Stomach smooth muscle (tissue), 2 donors: ENCODE measurements at regions not wholly inside any gene's neighbourhood (a gene's known extent, or its start where the extent isn't known, plus 50 kb on each side); places are given as distances from the start of the nearest gene placed in this dataset.
"Not testable (repeated sequence)": the region's sequence is repeated elsewhere in the genome, so short reads cannot be mapped to it uniquely, and the experiment has no call there.

ENCODE experiments used
- H3K27ac ChIP-seq: one replicate; pipeline ENCODE4 v1.7.0; 2013; ENCODE audit warnings: mild to moderate bottlenecking, low read length, inconsistent platforms
- H3K27me3 ChIP-seq, 2 donors: one replicate each; pipeline ENCODE4 v1.7.0; 2013; ENCODE audit warnings: low read length in 2 of 2; ENCODE audit not compliant: insufficient read depth in 2 of 2, control insufficient read depth in 1 of 2
- H3K36me3 ChIP-seq, 2 donors: one replicate each; pipeline ENCODE4 v1.7.0; 2013; ENCODE audit warnings: low read length in 2 of 2; ENCODE audit not compliant: control insufficient read depth in 2 of 2, insufficient read depth in 2 of 2
- H3K4me1 ChIP-seq: one replicate; pipeline ENCODE4 v1.7.0; 2013; ENCODE audit warnings: low read length; ENCODE audit not compliant: control insufficient read depth, insufficient read depth
- H3K4me3 ChIP-seq, 2 donors: one replicate each; pipeline ENCODE4 v1.7.0; 2013; ENCODE audit warnings: low read length in 2 of 2
- H3K9ac ChIP-seq, 2 donors: one replicate each; pipeline ENCODE4 v1.7.0; 2013; ENCODE audit warnings: low read length in 2 of 2, mild to moderate bottlenecking in 1 of 2
- H3K9me3 ChIP-seq, 2 donors: one replicate each; pipeline ENCODE4 v1.7.0; 2013; ENCODE audit warnings: low read length in 2 of 2; ENCODE audit not compliant: control insufficient read depth in 2 of 2
- donor health status: healthy.
- donor health status: Pancreatic carcinoma.

GRCh38 chr7:70884440-70884764 is 247.5 kb upstream of the GALNT17 start:
- Histone ChIP-seq H3K27ac (no peak overlapping the region), H3K9me3 (peaks cover 0 to 20% of the 10 kb centered on the region in 2 donors), H3K4me1 (no peaks in the 10 kb centered on the region), H3K36me3 (no peaks in the 10 kb centered on the region), H3K4me3 (no peak overlapping the region), H3K9ac (no peak overlapping the region), H3K27me3 (no peaks in the 10 kb centered on the region)

DNA sequence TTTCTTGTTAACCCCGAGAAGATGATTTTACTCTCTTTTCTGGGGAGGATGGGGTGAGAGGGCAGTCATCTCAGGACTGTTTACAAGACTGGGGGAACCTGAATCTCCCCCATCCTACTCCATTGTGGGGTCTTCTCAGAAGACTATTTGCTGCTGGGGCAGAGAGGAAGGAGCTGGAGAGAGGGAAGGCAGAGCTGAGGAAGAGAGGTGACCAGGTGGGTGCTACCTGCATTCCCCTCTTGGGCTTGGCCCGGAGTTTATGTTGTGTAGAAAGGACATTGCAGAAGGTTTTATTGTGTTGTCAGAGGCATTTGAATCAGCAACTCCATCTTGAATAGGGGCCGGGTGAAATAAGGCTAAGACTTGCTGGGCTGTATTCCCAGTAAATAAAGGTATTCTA is 247.1 kb upstream of the GALNT17 start:
- H3K9me3 ChIP-seq = peaks cover 0 to 20% of the 10 kb centered on the region in 2 donors
- H3K9ac ChIP-seq = no peak overlapping the region
- no peaks in the 10 kb centered on the region for H3K36me3 ChIP-seq
- no peaks in the 10 kb centered on the region for H3K27me3 ChIP-seq
- no peak overlapping the region for H3K4me3 ChIP-seq
- no peaks in the 10 kb centered on the region for H3K4me1 ChIP-seq
- H3K27ac ChIP-seq = no peak overlapping the region

- H3K36me3 ChIP-seq = no peaks in the 10 kb centered on the region
- H3K27ac ChIP-seq = no peak overlapping the region
- H3K27me3 ChIP-seq = no peaks in the 10 kb centered on the region
- H3K4me3 ChIP-seq = no peak overlapping the region
- H3K9ac ChIP-seq = no peak overlapping the region
- no peaks in the 10 kb centered on the region for H3K4me1 ChIP-seq
- peaks cover 5 to 20% of the 10 kb centered on the region in 2 donors for H3K9me3 ChIP-seq
Observed at GRCh38 chr7:70886547-70886946, 245.4 kb upstream of the GALNT17 start.

- Histone ChIP-seq H3K27ac (no peak overlapping the region), H3K9me3 (peaks cover 5 to 20% of the 10 kb centered on the region in 2 donors), H3K27me3 (no peaks in the 10 kb centered on the region), H3K4me3 (no peak overlapping the region), H3K9ac (no peak overlapping the region), H3K36me3 (no peaks in the 10 kb centered on the region), H3K4me1 (no peaks in the 10 kb centered on the region)
Observed at GRCh38 chr7:70887186-70887585, 244.8 kb upstream of the GALNT17 start.

DNA sequence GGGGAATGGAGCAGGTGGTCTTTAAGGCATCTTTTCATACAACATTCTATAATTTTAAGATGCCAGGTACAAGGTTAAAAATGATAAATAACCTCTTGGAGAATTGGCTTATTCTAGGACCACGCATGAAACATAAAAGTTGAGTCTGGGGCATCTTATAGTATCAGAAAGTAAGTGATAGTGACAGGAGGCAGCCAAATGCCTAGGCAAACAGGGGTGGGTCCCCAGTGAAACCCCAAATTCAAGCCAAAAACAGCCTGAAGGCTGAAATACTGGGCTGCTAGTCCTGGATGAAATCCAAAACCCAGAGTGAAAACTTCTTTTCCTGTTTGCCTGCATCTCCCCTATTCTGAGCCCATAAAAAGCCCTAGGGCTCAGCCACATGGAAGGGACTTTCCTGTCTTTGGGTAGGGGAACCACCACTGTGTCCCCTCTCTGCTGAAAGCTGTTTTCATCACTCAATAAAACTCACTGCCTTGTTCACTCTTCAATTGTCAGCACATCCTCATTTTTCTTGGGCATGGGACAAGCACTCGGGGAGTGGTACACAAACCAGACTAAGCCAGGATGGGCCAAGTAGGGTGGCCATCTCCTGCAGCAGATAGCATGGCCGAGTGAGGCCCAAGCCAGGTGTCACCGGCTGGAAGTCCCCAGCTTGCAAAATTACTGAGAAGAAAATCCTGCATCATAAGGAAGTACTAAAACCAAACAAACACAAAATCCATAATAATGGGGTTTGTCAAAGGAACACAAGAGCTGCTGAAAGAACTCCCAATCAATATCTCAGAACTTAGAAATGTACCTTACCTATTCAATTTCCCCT is 241.6 kb upstream of the GALNT17 start:
- Histone ChIP-seq H3K36me3 (no peaks in the 10 kb centered on the region), H3K9ac (no peak overlapping the region), H3K4me1 (no peaks in the 10 kb centered on the region), H3K27me3 (no peaks in the 10 kb centered on the region), H3K9me3 (peaks cover 5 to 12% of the 10 kb centered on the region in 2 donors), H3K4me3 (no peak overlapping the region), H3K27ac (no peak overlapping the region)

- no peaks in the 10 kb centered on the region for H3K27me3 ChIP-seq
- H3K4me3 ChIP-seq = no peak overlapping the region
- H3K27ac ChIP-seq = no peak overlapping the region
Observed at GRCh38 chr7:70893422-70893821, 238.5 kb upstream of the GALNT17 start.

GRCh38 chr7:70893971-70894715 is 237.8 kb upstream of the GALNT17 start:
- no peak overlapping the region for H3K9ac ChIP-seq
- no peaks in the 10 kb centered on the region for H3K36me3 ChIP-seq
- H3K9me3 ChIP-seq = peaks cover 0 to 5% of the 10 kb centered on the region in 2 donors
- no peaks in the 10 kb centered on the region for H3K4me1 ChIP-seq
- H3K27ac ChIP-seq = no peak overlapping the region
- H3K27me3 ChIP-seq = no peaks in the 10 kb centered on the region
- no peak overlapping the region for H3K4me3 ChIP-seq

More at GRCh38 chr7:70893422-70893821, 238.5 kb upstream of the GALNT17 start:
- Histone ChIP-seq H3K9me3 (peaks cover 0 to 5% of the 10 kb centered on the region in 2 donors), H3K9ac (no peak overlapping the region), H3K4me1 (no peaks in the 10 kb centered on the region), H3K36me3 (no peaks in the 10 kb centered on the region)

GRCh38 chr7:70894799-70895198 is 237.1 kb upstream of the GALNT17 start:
- no peaks in the 10 kb centered on the region for H3K4me1 ChIP-seq

GRCh38 chr7:70895337-70896200 is 236.4 kb upstream of the GALNT17 start:
- H3K9me3 ChIP-seq, H3K27me3 ChIP-seq, H3K27ac ChIP-seq, H3K9ac ChIP-seq, H3K36me3 ChIP-seq, H3K4me3 ChIP-seq, H3K4me1 ChIP-seq: not testable (repeated sequence)

More at GRCh38 chr7:70894799-70895198, 237.1 kb upstream of the GALNT17 start:
- H3K27ac ChIP-seq = no peak overlapping the region
- H3K36me3 ChIP-seq = no peaks in the 10 kb centered on the region
- H3K9me3 ChIP-seq = peaks cover 0 to 5% of the 10 kb centered on the region in 2 donors
- no peak overlapping the region for H3K9ac ChIP-seq
- no peak overlapping the region for H3K4me3 ChIP-seq
- no peaks in the 10 kb centered on the region for H3K27me3 ChIP-seq
